Fibroblast of skin of left biceps (primary cell): ENCODE measurements at regions not wholly inside any gene's neighbourhood (a gene's known extent, or its start where the extent isn't known, plus 50 kb on each side); places are given as distances from the start of the nearest gene placed in this dataset.
"Not testable (repeated sequence)": the region's sequence is repeated elsewhere in the genome, so short reads cannot be mapped to it uniquely, and the experiment has no call there.

ENCODE experiments used
- DNase-seq, 2 experiments: peaks; one replicate each; pipeline ENCODE4 v3.0.0-alpha.2; 2013; ENCODE audit warnings: low read depth in 2 of 2

DNA sequence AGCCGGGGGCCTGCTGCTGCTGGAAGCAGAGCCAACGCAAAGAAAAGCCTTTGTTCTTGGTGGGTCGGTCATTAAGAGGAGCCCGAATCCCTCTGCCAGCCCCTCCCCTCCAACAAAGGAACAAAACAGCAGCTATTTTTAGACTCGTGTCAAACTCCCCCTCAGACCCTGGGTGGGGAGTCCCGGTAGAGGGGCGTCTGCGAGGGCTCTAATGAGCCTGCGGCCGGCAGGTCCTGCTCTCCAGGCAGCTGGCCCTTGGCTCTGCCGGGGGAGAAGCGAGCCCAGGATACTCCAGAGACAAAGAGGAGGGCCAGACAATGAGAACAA, 114.0 kb downstream of the LHX2 start:
- no peak for DNase-seq

DNA sequence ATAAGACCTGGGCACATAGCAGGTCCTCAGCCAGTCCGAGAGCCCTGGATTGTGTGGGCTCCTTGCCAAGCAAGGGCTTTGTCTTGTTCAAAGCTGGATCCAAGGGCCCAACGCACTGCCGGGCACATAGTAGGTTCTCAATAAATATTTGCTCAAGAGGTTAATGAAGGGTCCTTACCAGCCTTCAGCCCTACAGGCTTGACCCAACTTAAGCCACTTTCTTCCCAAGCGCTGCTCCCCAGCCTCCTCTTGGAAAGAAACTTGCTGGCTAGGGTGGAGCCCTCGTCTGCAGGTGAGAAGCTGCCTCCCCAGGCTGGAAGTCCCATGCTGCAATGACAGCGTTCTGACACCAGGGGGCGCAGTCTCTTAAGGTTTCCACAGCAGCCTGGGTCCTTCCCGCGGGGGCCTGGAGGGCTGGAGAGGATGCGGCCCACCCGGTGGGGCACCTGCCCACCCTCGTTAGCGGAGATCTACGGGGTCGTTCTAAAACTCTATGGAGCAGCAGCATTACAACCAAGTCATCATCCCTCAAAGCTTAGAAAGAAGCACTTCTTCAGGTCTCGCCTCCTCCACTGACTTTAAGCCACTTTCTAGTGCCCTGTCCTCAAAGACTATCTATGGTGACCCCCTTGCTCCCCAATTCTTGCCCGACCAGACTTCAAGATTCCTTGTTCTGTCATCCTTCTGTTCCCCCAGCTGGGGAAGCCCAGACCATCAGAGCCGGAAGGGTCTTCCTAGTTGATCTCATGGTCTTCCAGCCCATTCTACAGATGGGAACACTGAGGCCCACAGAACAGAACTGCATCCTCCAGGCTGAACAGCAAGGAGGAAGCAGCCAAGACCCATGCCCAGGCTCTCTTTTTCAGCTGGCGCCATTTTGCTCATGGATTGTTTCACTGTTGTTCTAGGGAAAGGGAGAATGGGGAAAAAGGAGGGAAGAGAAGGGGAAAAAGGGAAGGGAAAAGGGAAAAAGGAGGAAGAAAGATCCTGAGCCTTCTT, 115.4 kb downstream of the LHX2 start:
- DNase-seq: no peak

DNA sequence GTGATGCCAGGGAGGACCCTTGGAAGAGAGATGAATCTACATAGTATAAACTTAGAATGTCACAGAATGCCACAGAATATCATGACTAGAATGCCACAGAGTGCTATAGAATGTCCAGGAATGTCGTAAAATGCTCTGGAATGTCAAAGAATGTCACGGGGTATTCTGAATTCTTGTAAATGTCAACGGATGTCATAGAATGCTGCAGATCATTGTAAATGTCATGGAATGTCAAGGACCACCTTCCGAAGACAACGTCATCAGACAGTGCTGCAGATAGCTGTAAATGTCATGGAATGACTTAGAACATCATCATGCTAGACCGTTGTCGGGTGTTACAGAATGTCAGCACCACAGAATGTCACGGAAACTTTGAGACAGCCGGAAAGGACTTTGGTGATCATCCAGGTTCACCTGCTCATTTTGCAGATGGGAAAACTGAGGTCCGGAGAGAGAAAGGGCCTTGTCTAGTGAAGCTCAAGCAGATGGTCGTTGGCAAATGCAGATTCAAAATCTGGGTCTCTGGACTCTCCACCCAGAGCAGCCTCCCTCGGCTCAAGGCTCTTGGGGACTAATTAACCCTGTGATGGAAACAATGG, 117.1 kb downstream of the LHX2 start:
- no peak for DNase-seq

DNA sequence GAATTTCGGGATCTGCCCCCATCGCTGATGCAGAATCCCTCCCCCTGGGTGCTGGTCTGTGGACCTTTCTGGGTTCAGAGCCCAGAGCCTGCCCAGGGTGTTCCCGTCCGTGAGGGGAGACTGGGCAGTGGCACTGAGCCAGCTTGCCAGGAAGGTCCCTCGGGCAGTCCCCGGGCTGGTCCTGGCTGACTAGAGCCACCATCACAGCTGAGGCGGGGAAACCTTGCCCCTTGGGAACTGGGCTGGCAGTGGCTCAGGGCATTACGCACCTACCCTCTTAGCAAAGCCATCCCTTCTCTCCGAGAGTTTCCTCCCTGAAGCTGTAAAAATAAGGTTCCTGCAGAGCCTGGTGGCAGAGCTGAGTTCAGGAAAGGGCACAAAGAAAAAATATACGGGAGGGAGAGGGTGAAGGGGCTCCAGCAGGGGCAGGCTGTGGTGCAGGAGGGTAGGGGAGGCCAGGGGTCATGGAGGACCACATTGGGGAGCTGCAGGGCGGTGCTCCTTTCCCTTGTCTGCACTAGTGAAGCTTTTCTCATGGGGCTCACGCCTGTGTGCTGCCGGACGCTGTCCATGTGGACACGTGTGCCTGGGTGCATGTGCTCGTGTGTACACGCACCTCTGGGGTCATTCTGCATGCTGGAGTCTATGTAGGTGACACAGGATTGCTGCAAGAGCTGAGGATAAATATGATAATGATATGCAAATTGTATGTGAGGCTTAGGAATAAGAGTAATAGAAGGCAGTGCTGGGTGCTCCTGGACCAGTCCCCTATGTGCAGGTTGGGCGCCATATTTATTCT, 118.9 kb downstream of the LHX2 start:
- DNase-seq: no peak

DNA sequence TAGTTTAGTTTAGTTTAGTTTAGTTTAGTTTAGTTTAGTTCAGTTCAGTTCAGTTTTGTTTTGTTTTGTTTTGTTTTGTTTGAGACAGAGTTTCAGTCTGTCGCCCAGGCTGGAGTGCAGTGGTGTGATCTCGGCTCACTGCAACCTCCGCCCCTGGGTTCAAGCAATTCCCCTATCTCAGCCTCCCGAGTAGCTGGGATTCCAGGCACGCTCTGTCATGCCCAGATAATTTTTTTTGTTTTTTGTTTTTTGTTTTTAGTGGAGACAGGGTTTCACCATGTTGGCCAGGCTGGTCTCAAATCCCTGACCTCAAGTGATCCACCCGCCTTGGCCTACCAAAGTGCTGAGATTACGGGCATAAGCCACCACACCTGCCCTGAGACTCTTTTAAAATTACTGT, 120.0 kb downstream of the LHX2 start:
- not testable (repeated sequence) for DNase-seq

DNA sequence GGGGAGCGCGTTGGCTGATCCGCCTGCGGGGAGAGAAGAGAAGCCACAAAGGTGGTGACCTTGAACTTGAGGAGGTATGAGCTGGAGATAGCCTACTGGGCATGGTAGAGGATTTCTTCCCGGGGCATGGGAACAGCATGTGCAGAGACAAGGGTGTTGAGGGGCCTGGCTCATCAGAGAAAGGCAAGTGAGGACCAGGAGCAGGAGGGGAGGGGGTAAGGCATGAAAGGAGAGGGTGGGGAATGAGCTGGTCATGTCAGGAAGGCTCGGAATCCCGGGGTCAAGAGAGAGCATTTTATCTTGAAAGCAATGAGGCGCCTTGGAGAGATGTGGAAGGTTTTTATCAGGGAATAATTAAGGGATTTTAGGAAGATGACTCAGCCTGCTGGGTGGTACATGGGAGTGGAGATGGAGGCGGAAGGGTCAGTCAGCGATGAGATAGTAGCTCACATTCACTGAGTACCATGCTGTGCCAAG, 121.1 kb downstream of the LHX2 start:
- no peak for DNase-seq

DNA sequence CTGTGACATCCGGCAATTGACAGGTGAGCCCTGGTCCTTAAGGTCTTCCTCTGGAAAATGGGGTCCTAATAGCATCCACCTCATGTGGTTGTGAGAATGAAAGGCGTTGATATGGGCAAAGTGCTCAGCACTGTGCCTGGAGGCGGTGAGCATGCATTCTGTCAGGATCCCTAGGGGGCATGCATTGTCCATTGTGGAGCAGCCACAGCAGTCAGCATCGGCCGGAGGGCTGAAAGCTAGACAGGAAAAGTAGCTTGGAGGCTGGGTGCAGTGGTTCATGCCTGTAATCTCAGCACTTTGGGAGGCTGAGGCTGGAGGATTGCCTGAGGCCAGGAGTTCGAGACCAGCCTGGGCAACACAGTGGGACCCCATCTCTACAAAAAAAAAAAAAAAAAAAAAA, 122.2 kb downstream of the LHX2 start:
- DNase-seq: no peak

DNA sequence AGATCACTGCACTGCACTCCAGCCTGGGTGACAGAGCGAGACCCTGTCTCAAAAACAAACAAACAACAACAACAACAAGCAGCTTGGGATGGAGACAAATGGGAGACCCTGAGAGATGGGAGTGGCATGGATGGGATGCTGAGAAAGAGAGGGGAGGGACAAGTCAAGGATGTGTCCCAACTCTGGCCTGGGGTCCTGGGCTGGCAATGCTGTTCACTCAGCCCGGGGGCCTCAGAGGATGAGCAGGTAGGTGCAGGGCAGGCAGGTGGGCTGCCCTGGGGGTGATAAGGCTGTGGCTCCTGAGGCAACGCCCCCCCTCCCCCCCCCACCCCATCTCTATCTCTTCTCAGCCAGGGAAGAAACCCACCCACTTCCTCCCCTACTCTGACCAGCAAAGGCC, 123.0 kb downstream of the LHX2 start:
- DNase-seq: no peak

DNA sequence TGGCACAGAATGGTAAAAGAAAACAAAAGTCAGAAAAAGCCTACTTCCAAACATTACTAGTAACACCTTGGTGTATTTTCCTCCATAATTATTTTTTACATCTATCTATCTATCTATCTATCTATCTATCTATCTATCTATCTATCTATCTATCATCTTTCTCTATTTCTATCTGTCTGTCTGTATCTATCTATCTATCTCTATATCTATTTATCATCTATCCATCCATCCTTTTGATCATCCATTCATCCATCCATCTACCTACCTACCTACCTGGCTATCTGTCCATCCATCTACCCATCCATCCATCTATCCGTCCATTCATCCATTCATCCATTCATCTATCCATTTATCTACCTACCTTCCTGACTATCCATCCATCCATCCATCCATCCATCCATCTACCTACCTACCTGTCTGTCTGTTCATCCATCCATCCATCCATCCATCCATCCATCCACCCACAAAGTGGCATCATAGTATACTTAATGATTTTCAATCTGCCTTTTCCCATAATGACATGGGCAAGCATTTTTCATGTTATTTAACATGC, 121.9 kb upstream of the NEK6 start:
- no peak for DNase-seq

DNA sequence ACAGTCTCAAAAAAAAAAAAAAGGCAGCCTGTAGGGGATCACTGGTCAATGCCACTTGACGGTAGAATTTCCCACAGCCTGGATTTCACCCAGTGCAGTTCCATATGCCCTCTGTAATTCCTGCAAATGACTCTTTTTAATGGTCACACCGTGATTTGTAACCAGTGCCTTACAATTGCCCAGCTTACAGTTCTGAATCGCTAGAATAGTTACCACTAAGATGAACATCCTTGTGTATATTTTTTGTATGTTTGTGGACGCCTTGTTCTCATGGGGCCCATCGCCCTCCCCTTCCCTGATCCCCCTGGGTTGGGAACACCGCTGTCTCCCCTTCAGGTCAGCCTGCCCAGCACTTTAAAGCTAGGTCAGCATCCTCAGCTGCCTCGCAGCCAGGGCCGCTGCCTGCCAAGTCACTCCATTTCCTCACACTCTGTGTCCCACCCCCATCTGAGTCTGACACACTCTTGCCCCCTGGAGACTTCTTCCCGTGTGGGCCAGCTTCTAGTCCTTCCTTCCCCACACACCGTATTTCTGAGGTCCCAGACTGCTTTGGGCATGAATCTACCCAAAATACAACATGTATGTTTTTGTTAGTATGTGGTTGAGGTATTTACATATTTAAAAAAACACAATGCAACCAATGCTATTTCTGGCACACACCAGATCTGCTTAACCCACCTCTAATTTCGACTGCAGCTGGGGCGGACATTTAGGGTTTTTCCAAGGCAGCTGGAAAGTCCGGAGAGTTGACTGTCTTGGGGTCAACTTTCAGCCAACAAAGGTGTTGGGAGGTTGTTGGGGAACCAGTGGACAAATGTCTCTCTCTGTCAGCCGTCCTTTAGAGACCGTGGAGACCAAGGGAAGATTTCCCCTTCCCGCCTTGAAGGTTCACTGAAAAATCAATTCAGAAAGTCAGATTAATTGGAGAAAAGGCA, 120.5 kb upstream of the NEK6 start:
- no peak for DNase-seq

DNA sequence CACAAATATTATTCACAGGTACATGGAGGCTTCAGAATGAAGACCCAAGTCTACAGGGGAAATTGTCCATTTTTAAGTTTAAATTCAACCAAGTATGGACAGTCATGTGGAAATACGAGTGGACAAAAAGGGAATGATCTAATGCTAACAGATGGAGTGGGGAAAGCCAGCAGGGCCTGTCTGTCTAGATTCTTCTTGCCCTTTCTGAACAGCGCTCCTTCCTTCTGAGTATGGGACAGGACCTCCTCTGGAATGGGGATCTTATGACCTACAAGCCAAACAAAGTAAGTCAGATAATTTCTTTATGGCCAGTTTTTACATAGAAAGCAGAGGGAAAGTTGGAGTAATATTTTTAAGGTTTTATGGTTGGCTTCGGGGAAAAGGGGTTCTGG, 119.8 kb upstream of the NEK6 start:
- no peak for DNase-seq

DNA sequence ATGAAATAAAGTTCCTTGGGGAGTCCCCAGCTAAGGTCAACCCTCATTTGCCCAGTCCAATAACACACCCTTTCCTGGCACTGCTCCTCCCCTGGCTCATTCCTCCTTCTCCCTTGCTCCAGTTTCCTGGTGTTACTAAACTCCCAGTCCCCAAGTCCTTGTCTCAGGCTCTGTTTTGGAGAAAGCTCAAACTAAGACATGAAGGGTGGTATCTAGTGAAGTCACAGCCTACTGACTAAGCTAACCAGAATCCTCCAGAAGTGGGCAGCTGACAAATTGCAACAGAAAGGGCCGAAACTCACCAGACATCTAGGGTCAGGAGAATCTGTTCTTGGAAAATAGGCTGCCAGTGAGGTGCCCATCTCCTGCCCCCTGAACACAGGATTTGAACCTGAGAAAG, 118.7 kb upstream of the NEK6 start:
- DNase-seq: no peak

DNA sequence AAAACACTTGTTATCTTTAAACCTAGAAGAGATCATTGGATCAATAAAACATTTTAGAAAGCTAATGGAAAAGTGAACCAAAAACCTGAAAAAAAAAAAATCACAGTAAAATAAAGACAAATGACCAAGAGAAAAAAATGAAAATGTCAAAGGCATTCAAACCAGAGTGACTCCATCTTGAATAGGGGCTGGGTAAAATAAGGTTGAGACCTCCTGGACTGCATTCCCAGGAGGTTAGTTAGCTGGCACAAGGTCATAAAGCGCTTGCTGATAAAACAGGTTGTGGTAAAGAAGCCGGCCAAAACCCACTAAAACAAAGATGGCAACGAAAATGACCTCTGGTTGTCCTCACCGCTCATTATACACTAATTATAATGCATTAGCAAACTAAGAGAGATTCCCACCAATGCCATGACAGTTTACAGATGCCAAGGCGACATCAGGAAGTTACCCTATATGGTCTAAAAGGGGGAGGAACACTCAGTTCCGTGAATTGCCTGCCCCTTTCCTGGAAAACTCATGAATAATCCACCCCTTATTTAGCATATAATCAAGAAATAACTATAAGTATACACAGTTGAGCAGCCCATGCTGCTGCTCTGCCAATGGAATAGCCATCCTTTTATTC, 116.7 kb upstream of the NEK6 start:
- DNase-seq: no peak

DNA sequence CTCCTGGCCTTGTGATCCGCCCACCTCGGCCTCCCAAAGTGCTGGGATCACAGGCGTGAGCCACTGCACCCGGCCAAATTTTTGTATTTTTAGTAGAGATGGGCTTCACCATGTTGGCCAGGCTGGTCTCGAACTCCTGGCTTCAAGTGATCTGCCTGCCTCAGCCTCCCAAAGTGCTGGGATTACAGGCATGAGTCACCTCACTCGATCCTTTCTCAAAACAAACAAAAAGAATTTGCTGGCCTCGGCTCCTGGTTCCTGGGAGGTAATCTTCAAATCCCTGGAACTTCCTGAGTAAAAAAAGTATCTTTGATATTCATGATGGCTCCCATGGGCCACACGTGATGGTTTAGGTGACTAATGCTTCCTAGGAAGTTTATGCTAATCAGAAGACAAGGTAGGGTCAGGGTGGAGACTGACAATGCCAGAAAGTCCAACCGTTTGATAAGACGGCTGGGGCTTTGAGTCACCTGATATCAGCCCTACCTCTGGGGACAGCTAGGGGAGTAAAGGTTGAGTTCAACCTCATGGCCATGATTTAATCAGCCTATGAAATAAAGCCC, 113.1 kb upstream of the NEK6 start:
- peak; percentile 26 to 42 for DNase-seq

DNA sequence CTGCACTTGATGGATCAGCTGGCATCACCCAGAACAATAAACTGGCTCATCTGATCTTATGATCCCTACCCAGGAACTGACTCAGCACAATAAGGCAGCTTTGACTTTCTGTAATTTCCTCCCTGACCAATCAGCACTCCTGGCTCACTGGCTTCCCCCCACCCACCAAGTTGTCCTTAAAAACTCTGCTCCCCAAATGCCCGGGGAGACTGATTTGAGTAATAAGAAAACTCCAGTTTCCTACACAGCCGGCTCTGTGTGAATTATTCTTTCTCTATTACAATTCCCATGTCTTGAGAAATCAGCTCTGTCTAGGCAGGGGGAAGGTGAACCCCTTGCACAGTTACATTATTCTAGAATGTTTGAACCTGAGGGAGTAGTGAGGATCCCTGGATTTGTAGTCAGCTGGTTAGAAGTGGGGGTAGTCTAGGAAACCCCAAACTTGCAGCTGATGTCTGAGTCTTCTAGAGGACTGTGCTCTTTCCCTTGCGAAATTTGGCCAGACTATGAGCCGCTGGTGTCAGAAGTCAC, 111.7 kb upstream of the NEK6 start:
- DNase-seq: no peak

DNA sequence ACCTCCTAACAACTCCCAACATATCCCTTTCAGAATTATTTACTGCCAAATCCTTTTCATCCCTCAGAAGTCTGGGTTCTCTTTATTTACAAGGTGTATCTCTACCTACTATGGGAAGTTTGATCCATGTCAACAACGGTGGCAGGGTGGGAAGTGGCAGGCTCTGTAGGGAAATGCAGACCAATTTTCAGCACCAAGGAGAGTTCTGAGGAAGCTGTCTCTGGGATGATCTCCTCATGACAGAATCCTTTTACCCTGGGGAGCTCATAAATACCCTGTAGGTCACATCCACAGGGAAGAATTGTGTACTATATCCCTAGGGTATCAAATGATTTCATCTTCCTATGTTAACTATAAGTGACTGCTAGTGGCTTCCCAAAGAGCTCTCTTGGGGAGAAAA, 107.8 kb upstream of the NEK6 start:
- no peak for DNase-seq

DNA sequence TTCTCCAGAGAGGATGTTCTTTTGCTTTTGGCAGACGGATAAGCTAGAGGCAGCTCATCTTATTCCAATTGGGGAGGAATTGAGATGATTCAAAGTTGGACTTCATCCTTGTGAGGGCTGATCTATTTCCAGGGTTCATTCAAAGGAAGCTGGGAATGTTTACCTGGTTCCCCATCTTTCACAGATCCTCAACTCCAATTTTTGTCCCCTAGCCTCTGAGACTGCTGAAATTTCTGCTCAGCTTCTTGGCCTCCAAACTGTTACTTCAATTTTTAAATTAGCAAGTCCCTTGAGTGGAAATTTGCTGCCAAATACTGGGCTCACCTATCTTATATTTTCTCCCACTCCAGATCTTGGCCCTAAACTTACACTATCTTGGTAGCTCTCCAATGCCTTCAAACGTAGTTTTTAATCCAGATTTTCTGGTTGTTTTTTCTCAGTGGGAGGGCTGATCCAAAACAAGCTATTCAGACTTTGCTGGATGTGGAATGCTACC, 93.9 kb upstream of the NEK6 start:
- DNase-seq: no peak

DNA sequence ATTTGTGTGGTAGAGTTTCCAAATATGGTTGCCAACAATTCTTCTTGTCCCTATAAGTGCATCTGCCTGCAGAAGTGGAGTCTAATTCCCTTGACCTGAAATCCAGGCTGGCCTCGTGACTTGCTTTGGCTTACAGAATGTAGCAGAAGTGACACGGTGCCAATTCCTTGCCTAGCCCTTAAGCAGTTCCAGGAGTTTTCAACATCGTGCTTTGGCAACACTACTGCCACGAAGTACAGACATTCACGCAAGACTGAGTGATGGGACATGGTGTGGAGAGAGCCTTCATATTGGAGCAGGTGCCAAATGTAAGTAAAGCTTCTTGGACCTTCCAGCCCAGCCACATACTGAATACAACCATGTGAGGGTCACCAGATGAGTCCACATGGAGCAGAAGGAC, 92.9 kb upstream of the NEK6 start:
- DNase-seq: no peak

DNA sequence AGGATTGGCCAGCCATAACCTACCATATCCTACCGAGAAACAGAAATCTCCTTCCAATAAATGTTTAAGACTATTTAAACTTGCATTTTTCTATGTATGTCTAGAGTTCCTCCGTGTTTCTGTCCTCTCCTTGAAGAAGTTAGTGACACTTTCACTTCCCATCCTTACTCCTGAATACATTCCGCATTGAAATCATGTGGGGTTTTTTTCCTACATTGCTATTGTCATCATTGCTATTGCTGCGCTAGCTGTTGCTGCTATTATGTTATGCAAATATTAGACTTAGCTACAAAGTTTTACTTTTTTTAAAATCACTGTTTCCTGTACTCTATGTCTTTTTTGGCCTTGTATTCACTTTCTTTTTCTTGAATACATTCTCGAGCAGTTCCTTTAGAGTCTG, 83.3 kb upstream of the NEK6 start:
- DNase-seq: no peak

DNA sequence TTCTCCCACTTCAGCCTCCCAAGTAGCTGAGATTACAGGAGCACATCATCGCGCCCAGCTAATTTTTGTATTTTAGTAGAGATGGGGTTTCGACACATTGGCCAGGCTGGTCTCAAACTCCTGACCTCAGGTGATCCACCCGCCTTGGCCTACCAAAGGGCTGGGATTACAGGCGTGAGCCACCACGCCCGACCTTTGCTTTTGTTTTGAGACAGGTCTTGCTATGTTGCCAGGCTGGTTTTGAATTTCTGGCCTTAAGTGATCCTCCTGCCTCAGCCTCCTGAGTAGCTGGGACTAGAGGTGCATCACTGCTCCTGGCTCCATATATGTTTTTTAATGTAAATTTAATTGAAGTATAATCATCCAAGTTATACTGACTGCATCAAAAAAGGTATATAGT, 80.2 kb upstream of the NEK6 start:
- not testable (repeated sequence) for DNase-seq
